ENCODE measurements at regions not wholly inside any gene's neighbourhood (a gene's known extent, or its start where the extent isn't known, plus 50 kb on each side); places are given as distances from the start of the nearest gene placed in this dataset.

DNA sequence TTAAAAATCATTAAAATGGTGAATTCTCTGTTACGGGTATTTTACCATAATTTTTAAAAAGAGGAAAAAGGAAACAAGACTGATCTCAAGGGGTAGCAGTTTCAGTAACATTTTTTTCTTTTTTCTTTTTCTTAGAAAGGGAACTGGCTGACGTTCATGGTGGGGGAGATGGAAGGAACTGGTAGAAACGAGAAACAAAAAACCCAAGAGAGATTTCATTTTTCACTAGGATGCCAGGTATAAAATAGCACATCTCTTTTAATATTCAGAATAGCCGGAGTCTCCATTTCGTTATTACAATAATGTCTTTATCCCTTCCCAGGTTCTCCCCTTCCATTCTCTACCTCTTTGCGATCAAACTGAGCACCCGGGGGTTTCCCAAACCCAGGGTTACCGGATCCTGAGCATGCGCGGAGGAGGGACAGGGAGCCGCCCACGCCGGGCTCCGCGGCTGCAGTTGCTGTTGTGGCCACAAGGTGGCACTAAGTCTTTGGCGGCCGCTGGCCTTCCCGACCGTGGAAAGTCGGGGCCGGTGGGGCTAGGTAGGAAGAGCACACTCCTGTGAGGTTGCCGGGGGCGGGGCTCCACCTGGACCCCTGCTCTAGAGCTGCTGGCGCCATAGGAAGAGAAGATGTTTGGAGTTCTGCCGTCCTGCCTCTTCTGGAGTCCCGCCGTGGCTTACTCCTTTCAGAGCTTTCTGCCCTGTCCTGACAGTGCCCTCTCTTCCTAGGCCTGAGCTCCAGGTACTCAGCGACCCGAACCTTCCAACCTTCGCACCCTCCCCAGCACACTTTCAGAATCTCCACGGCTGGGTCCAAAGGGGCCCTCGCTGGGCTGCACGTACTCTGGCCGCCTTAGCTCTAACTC lies 146.8 kb downstream of the SH3BGRL2 start (continued):
- TF ChIP-seq, protein P1, sequence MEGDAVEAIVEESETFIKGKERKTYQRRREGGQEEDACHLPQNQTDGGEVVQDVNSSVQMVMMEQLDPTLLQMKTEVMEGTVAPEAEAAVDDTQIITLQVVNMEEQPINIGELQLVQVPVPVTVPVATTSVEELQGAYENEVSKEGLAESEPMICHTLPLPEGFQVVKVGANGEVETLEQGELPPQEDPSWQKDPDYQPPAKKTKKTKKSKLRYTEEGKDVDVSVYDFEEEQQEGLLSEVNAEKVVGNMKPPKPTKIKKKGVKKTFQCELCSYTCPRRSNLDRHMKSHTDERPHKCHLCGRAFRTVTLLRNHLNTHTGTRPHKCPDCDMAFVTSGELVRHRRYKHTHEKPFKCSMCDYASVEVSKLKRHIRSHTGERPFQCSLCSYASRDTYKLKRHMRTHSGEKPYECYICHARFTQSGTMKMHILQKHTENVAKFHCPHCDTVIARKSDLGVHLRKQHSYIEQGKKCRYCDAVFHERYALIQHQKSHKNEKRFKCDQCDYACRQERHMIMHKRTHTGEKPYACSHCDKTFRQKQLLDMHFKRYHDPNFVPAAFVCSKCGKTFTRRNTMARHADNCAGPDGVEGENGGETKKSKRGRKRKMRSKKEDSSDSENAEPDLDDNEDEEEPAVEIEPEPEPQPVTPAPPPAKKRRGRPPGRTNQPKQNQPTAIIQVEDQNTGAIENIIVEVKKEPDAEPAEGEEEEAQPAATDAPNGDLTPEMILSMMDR (tag by site-specific recombination; IDR thresholded peaks at IDR 0.05), result peak; percentile 93
- TF ChIP-seq, protein P2, sequence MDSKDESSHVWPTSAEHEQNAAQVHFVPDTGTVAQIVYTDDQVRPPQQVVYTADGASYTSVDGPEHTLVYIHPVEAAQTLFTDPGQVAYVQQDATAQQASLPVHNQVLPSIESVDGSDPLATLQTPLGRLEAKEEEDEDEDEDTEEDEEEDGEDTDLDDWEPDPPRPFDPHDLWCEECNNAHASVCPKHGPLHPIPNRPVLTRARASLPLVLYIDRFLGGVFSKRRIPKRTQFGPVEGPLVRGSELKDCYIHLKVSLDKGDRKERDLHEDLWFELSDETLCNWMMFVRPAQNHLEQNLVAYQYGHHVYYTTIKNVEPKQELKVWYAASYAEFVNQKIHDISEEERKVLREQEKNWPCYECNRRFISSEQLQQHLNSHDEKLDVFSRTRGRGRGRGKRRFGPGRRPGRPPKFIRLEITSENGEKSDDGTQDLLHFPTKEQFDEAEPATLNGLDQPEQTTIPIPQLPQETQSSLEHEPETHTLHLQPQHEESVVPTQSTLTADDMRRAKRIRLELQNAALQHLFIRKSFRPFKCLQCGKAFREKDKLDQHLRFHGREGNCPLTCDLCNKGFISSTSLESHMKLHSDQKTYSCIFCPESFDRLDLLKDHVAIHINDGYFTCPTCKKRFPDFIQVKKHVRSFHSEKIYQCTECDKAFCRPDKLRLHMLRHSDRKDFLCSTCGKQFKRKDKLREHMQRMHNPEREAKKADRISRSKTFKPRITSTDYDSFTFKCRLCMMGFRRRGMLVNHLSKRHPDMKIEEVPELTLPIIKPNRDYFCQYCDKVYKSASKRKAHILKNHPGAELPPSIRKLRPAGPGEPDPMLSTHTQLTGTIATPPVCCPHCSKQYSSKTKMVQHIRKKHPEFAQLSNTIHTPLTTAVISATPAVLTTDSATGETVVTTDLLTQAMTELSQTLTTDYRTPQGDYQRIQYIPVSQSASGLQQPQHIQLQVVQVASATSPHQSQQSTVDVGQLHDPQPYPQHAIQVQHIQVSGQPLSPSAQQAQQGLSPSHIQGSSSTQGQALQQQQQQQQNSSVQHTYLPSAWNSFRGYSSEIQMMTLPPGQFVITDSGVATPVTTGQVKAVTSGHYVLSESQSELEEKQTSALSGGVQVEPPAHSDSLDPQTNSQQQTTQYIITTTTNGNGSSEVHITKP (tag by site-specific recombination; IDR thresholded peaks at IDR 0.05), result peak; percentile 94
- TF ChIP-seq, protein P3, sequence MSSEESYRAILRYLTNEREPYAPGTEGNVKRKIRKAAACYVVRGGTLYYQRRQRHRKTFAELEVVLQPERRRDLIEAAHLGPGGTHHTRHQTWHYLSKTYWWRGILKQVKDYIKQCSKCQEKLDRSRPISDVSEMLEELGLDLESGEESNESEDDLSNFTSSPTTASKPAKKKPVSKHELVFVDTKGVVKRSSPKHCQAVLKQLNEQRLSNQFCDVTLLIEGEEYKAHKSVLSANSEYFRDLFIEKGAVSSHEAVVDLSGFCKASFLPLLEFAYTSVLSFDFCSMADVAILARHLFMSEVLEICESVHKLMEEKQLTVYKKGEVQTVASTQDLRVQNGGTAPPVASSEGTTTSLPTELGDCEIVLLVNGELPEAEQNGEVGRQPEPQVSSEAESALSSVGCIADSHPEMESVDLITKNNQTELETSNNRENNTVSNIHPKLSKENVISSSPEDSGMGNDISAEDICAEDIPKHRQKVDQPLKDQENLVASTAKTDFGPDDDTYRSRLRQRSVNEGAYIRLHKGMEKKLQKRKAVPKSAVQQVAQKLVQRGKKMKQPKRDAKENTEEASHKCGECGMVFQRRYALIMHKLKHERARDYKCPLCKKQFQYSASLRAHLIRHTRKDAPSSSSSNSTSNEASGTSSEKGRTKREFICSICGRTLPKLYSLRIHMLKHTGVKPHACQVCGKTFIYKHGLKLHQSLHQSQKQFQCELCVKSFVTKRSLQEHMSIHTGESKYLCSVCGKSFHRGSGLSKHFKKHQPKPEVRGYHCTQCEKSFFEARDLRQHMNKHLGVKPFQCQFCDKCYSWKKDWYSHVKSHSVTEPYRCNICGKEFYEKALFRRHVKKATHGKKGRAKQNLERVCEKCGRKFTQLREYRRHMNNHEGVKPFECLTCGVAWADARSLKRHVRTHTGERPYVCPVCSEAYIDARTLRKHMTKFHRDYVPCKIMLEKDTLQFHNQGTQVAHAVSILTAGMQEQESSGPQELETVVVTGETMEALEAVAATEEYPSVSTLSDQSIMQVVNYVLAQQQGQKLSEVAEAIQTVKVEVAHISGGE (tag by site-specific recombination; conservative IDR thresholded peaks at IDR 0.05; ENCODE audit: low read depth), result no peak
- TF ChIP-seq ZSCAN30 (tag by site-specific recombination; IDR thresholded peaks at IDR 0.05) (peak; percentile 73), ZFHX2 (tag by site-specific recombination; conservative IDR thresholded peaks at IDR 0.05) (peak; percentile 87), ZSCAN16 (tag by site-specific recombination; IDR thresholded peaks at IDR 0.05) (no peak), ZNF416 (tag by site-specific recombination; IDR thresholded peaks at IDR 0.05) (no peak), ZNF426 (tag by site-specific recombination; IDR thresholded peaks at IDR 0.05) (no peak), ZNF701 (tag by site-specific recombination; IDR thresholded peaks at IDR 0.05) (no peak), SP3 (tag by site-specific recombination; IDR thresholded peaks at IDR 0.05) (0 out of 2 replicates have a peak, but pooled peaks have one; percentile 12), KLF9 (tag by site-specific recombination; IDR thresholded peaks at IDR 0.05; ENCODE audit: low read depth) (peak; percentile 61)
- TF ChIP-seq, protein P4, sequence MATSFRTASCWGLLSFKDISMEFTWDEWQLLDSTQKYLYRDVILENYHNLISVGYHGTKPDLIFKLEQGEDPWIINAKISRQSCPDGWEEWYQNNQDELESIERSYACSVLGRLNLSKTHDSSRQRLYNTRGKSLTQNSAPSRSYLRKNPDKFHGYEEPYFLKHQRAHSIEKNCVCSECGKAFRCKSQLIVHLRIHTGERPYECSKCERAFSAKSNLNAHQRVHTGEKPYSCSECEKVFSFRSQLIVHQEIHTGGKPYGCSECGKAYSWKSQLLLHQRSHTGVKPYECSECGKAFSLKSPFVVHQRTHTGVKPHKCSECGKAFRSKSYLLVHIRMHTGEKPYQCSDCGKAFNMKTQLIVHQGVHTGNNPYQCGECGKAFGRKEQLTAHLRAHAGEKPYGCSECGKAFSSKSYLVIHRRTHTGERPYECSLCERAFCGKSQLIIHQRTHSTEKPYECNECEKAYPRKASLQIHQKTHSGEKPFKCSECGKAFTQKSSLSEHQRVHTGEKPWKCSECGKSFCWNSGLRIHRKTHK (tag by site-specific recombination; IDR thresholded peaks at IDR 0.05), result no peak
- TF ChIP-seq, protein P5, sequence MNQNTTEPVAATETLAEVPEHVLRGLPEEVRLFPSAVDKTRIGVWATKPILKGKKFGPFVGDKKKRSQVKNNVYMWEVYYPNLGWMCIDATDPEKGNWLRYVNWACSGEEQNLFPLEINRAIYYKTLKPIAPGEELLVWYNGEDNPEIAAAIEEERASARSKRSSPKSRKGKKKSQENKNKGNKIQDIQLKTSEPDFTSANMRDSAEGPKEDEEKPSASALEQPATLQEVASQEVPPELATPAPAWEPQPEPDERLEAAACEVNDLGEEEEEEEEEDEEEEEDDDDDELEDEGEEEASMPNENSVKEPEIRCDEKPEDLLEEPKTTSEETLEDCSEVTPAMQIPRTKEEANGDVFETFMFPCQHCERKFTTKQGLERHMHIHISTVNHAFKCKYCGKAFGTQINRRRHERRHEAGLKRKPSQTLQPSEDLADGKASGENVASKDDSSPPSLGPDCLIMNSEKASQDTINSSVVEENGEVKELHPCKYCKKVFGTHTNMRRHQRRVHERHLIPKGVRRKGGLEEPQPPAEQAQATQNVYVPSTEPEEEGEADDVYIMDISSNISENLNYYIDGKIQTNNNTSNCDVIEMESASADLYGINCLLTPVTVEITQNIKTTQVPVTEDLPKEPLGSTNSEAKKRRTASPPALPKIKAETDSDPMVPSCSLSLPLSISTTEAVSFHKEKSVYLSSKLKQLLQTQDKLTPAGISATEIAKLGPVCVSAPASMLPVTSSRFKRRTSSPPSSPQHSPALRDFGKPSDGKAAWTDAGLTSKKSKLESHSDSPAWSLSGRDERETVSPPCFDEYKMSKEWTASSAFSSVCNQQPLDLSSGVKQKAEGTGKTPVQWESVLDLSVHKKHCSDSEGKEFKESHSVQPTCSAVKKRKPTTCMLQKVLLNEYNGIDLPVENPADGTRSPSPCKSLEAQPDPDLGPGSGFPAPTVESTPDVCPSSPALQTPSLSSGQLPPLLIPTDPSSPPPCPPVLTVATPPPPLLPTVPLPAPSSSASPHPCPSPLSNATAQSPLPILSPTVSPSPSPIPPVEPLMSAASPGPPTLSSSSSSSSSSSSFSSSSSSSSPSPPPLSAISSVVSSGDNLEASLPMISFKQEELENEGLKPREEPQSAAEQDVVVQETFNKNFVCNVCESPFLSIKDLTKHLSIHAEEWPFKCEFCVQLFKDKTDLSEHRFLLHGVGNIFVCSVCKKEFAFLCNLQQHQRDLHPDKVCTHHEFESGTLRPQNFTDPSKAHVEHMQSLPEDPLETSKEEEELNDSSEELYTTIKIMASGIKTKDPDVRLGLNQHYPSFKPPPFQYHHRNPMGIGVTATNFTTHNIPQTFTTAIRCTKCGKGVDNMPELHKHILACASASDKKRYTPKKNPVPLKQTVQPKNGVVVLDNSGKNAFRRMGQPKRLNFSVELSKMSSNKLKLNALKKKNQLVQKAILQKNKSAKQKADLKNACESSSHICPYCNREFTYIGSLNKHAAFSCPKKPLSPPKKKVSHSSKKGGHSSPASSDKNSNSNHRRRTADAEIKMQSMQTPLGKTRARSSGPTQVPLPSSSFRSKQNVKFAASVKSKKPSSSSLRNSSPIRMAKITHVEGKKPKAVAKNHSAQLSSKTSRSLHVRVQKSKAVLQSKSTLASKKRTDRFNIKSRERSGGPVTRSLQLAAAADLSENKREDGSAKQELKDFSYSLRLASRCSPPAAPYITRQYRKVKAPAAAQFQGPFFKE (tag by site-specific recombination; IDR thresholded peaks at IDR 0.05; ENCODE audit: borderline replicate concordance), result no peak
- TF ChIP-seq, protein P6, sequence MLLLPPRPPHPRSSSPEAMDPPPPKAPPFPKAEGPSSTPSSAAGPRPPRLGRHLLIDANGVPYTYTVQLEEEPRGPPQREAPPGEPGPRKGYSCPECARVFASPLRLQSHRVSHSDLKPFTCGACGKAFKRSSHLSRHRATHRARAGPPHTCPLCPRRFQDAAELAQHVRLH (tag by site-specific recombination; IDR thresholded peaks at IDR 0.05), result 0 out of 2 replicates have a peak, but pooled peaks have one; percentile 34
- TF ChIP-seq, protein P7, sequence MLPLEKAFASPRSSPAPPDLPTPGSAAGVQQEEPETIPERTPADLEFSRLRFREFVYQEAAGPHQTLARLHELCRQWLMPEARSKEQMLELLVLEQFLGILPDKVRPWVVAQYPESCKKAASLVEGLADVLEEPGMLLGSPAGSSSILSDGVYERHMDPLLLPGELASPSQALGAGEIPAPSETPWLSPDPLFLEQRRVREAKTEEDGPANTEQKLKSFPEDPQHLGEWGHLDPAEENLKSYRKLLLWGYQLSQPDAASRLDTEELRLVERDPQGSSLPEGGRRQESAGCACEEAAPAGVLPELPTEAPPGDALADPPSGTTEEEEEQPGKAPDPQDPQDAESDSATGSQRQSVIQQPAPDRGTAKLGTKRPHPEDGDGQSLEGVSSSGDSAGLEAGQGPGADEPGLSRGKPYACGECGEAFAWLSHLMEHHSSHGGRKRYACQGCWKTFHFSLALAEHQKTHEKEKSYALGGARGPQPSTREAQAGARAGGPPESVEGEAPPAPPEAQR (tag by site-specific recombination; IDR thresholded peaks at IDR 0.05), result no peak
